ENCODE measurements at regions not wholly inside any gene's neighbourhood (a gene's known extent, or its start where the extent isn't known, plus 50 kb on each side); places are given as distances from the start of the nearest gene placed in this dataset.

DNA sequence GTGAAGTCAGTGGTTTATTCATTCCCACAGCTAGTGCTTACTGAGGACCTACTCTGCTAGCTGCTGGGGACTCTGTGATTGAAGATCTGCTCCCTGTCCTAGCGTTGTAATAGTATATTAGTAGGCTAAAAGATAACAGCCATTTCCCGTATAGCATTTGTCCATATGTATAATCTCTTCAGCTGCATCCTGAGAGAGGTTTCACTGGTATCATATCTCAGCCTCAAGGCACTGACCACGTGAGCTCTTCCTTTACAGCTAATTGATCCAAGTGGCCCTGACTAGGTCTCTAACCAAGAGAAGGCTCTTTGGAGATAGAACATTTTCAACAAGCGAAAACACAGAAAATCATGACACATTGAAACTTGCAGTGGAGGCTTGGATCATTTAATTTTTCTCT is 110.2 kb downstream of the APIP start:
- no peak overlapping the region for H3K23ac ChIP-seq (ENCODE audit: insufficient read length)
- H3K27me3 ChIP-seq (replicated peaks in 1 of 4; ENCODE audit: control insufficient read depth in 3 of 4, extremely low read depth in 1 of 4, insufficient read depth in 3 of 4, low read length in 3 of 4), result no peaks in the 10 kb centered on the region
- POLR2A ChIA-PET (ENCODE audit: partially characterized antibody), result no interaction called here
- H3K79me1 ChIP-seq (ENCODE audit: low read depth, low read length), result no peaks in the 10 kb centered on the region
- no peak overlapping the region for H3K14ac ChIP-seq (ENCODE audit: insufficient read length)
- DNase-seq (ENCODE audit: low read depth in 1 of 2, low spot score in 2 of 2) (no peak), FAIRE-seq (no peak)
- H3K36me3 ChIP-seq (ENCODE audit: control insufficient read depth in 2 of 4, insufficient read depth in 4 of 4, low read length in 3 of 4), result no peaks in the 10 kb centered on the region
- no peak overlapping the region for H2AK5ac ChIP-seq (ENCODE audit: low read depth, low read length)
- no peak overlapping the region for H4K91ac ChIP-seq (replicated peaks; ENCODE audit: insufficient read length, low read length)
- H3K4ac ChIP-seq (replicated peaks; ENCODE audit: insufficient read length, low read depth, low read length), result no peak overlapping the region
- H2BK15ac ChIP-seq (ENCODE audit: low read length), result no peak overlapping the region
- H3K18ac ChIP-seq (ENCODE audit: extremely low read depth, low read length), result no peak overlapping the region
- H2BK120ac ChIP-seq (replicated peaks; ENCODE audit: low read depth, low read length), result no peak overlapping the region
- no peak overlapping the region for H3K9ac ChIP-seq (replicated peaks in 1 of 4; ENCODE audit: extremely low read depth in 1 of 4, low read depth in 3 of 4, low read length in 3 of 4)
- H3K23me2 ChIP-seq (ENCODE audit: low read depth, low read length), result no peaks in the 10 kb centered on the region
- CTCF ChIA-PET (ENCODE audit: partially characterized antibody), result interaction anchor here (1.1 to 1.8 kb wide), 3 partner anchors 12 to 34 kb away, joined by 3 to 6 read pairs (median 3); no protein-coding TSS in a partner anchor
- H2BK5ac ChIP-seq (ENCODE audit: low read depth, low read length), result no peak overlapping the region
- H2AFZ ChIP-seq (ENCODE audit: low read length), result no peak overlapping the region
- no peak overlapping the region for H4K5ac ChIP-seq (ENCODE audit: insufficient read length, low read depth, low read length)
- no peak overlapping the region for H2BK12ac ChIP-seq (ENCODE audit: low read depth, low read length)
- WGBS, 2 experiments (ENCODE audit: extremely low coverage in 1 of 2, insufficient coverage in 1 of 2, insufficient read length in 1 of 2, insufficient replicate concordance in 2 of 2, low coverage in 1 of 2, low lambda C conversion rate in 2 of 2, missing lambda C conversion rate in 1 of 2), result 85% methylated on average over 4 of the region's 4 CpGs; no CpG with 5 or more reads in 1 of the 2 experiments
- no peak overlapping the region for H3K27ac ChIP-seq (ENCODE audit: low read depth, low read length)
- H3K56ac ChIP-seq (replicated peaks; ENCODE audit: insufficient read length, low read depth, low read length), result no peak overlapping the region
- no peak overlapping the region for H2BK20ac ChIP-seq (ENCODE audit: low read length)
- no peak for TF ChIP-seq HDAC2 (IDR thresholded peaks at IDR 0.05; ENCODE audit: borderline replicate concordance in 1 of 2, low read depth in 2 of 2, low read length in 2 of 2)
- no peaks in the 10 kb centered on the region for H3K9me3 ChIP-seq (ENCODE audit: insufficient read depth in 2 of 2, low read depth in 1 of 2, low read length in 1 of 2)
- no peaks in the 10 kb centered on the region for H3K4me1 ChIP-seq (replicated peaks in 1 of 4; ENCODE audit: control insufficient read depth in 3 of 4, insufficient read depth in 4 of 4, low read length in 3 of 4)
- H3K4me3 ChIP-seq (ENCODE audit: extremely low read depth in 1 of 4, insufficient read depth in 2 of 4, low read depth in 3 of 4, low read length in 4 of 4), result no peak overlapping the region
- no peak overlapping the region for H3K4me2 ChIP-seq (ENCODE audit: insufficient read depth in 1 of 2, low read depth in 2 of 2, low read length in 2 of 2)
- H3K79me2 ChIP-seq (ENCODE audit: control insufficient read depth in 1 of 2, insufficient read depth in 2 of 2, low read length in 2 of 2), result no peaks in the 10 kb centered on the region
- no peak overlapping the region for H4K8ac ChIP-seq (ENCODE audit: extremely low read depth, insufficient read depth, low read length)
- H4K20me1 ChIP-seq (replicated peaks in 1 of 2; ENCODE audit: control insufficient read depth in 1 of 2, insufficient read depth in 2 of 2, low read length in 2 of 2), result no peaks in the 10 kb centered on the region

Data from H1 (cell line).